ENCODE measurements at regions not wholly inside any gene's neighbourhood (a gene's known extent, or its start where the extent isn't known, plus 50 kb on each side); places are given as distances from the start of the nearest gene placed in this dataset.

DNA sequence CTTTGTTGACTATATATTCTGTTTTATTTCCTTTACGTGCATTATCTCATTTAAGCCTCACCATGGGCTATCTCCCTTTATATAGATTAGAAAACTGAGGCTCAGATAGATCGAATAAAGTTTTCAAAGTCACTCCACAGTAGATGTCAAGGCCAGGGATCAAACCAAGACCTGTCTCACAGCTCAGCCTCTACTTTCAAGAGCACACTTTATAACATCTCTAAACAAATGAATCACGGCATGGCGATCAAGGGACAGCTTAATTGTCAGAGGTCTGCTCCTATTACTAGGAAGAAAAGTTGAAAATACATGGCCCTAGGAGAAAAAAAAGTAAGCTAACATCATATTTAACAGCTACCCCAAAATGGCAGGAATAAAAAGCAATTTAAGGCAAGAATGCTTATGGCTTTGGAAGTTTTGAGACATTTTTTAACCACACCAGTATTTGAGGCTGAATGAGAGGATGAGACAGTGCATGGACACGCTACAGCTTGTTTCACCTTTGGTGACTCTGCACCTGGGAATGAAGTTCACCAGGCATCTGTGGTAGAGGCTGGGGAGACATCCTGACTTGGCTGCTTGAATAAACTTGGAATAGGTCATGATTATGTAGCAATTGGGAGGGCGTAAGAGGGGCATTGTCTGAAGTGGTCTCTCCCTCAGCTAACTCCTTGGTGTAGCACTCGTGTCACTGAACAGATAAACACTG lies 486.8 kb upstream of the WWC1 start:
- TF ChIP-seq, protein P1, sequence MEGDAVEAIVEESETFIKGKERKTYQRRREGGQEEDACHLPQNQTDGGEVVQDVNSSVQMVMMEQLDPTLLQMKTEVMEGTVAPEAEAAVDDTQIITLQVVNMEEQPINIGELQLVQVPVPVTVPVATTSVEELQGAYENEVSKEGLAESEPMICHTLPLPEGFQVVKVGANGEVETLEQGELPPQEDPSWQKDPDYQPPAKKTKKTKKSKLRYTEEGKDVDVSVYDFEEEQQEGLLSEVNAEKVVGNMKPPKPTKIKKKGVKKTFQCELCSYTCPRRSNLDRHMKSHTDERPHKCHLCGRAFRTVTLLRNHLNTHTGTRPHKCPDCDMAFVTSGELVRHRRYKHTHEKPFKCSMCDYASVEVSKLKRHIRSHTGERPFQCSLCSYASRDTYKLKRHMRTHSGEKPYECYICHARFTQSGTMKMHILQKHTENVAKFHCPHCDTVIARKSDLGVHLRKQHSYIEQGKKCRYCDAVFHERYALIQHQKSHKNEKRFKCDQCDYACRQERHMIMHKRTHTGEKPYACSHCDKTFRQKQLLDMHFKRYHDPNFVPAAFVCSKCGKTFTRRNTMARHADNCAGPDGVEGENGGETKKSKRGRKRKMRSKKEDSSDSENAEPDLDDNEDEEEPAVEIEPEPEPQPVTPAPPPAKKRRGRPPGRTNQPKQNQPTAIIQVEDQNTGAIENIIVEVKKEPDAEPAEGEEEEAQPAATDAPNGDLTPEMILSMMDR (IDR thresholded peaks at IDR 0.05): no peak
- no peak for TF ChIP-seq POLR2A (IDR thresholded peaks at IDR 0.05)
